Coronary artery (tissue), 2 donors: ENCODE measurements at regions not wholly inside any gene's neighbourhood (a gene's known extent, or its start where the extent isn't known, plus 50 kb on each side); places are given as distances from the start of the nearest gene placed in this dataset.
A peak's percentile ranks its signal among the peaks of the same experiment; 100 is the strongest.
"Not testable (repeated sequence)": the region's sequence is repeated elsewhere in the genome, so short reads cannot be mapped to it uniquely, and the experiment has no call there.

Source experiments
- DNase-seq: peaks from one replicate; pipeline ENCODE4 v3.0.0-alpha.2; 2017; ENCODE audit warnings: low spot score
- H3K27ac ChIP-seq, 2 donors: fragments of 200-600 bp; sonication (generic); one replicate each; pipeline ENCODE4 v1.5.1; 2016 to 2019
- H3K4me3 ChIP-seq: fragments of 200-600 bp; sonication (generic); 2 replicates; pipeline ENCODE4 v1.5.1; 2016; ENCODE audit warnings: mild to moderate bottlenecking, moderate library complexity
- TF ChIP-seq, protein P1 (sequence below): fragments of 200-600 bp; sonication (generic); IDR thresholded peaks from one replicate; pipeline ENCODE4 v1.5.1; 2019; ENCODE audit warnings: antibody characterized with exemption

DNA sequence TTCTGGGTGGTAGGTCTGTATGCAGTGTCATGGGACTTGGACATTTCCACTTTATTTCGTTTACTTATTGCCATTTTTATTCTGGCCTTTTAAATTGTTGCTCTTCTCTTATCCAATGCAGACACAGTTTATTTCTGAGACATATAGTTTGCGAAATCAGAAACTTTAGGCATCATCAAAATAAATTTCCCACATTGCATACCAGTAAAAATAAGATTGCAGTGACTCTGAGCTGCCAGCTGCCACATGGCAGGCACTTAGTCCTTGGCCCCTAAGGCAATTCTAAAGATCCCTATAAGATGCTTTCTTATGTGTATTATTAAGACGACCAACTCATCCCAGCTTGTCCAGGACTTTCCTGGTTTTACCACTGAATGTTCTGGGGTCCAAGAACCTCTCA lies 81.8 kb upstream of the ANKRD1 start:
- no peak for DNase-seq
- no peak overlapping the region for H3K4me3 ChIP-seq
- no peak overlapping the region for H3K27ac ChIP-seq
- TF ChIP-seq, protein P1, sequence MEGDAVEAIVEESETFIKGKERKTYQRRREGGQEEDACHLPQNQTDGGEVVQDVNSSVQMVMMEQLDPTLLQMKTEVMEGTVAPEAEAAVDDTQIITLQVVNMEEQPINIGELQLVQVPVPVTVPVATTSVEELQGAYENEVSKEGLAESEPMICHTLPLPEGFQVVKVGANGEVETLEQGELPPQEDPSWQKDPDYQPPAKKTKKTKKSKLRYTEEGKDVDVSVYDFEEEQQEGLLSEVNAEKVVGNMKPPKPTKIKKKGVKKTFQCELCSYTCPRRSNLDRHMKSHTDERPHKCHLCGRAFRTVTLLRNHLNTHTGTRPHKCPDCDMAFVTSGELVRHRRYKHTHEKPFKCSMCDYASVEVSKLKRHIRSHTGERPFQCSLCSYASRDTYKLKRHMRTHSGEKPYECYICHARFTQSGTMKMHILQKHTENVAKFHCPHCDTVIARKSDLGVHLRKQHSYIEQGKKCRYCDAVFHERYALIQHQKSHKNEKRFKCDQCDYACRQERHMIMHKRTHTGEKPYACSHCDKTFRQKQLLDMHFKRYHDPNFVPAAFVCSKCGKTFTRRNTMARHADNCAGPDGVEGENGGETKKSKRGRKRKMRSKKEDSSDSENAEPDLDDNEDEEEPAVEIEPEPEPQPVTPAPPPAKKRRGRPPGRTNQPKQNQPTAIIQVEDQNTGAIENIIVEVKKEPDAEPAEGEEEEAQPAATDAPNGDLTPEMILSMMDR = no peak

DNA sequence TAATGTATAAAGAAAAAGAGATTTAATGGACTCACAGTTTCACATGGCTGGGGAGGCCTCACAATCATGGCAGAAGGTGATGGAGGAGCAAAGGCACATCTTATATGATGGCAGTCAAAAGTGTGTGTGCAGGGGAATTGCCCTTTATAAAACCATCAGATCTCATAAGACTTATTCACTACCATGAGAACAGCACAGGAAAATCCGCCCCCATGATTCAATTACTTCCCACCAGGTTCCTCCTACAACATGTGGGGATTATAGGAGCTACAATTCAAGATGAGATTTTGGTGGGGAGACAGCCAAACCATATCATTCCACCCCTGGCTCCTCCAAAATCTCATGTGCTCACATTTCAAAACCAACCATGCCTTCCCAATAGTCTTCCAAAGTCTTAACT lies 82.5 kb upstream of the ANKRD1 start:
- DNase-seq, H3K27ac ChIP-seq, H3K4me3 ChIP-seq: not testable (repeated sequence)

DNA sequence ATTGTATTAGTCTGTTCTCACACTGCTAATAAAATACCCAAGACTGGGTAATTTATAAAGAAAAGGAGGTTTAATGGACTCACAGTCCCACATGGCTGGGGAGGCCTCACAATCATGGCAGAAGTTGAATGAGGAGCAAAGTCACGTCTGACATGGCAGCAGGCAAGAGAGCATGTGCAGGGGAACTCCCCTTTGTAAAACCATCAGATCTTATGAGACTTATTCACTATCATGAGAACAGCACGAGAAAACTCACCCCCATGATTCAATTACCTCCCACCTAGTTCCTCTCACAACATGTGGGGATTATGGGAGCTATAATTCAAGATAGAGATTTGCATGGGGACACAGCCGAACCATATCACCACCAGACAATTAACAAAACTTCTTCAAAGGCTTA lies 84.4 kb upstream of the ANKRD1 start:
- DNase-seq, H3K4me3 ChIP-seq: not testable (repeated sequence)
- peak overlapping the region in 1 of 2 donors; percentile 68 for H3K27ac ChIP-seq

DNA sequence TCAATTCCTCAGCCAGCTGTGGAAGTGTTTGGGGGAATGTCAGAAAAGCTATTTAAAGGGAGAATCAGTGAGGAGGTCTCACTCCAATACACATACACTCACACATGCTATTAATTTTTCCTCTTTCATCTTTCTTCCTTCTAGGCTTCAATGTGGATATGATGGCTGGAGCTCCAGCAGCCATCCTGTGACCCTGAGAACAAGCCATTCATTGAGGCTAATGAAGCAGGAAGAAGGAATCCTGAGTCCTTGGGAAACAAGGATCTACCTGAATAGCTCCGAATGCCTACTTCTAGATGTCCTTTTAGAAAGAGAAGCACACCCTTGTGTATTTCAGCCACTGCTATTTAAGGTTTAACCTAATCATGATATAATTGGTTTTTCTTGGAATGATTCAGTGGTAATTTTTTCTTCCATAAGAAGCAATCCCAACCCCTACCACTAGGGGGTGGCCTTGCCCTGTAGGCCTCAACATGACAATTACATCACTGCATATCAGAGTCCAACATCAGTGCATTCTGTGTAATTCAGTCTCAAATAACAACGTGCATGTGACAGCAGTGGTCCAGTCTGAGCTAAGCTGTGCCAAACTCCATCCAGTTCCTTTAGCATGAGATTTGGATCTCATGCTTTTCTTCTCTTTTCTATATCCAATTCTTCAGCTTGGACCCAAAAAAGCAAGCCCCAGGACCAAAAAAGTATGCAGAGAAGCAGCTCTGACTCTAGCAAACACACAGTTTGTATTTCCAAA lies 85.3 kb upstream of the ANKRD1 start:
- no peak for DNase-seq
- peak overlapping the region; percentile 66 to 68 for H3K27ac ChIP-seq
- TF ChIP-seq, protein P1 = peak; percentile 81
- no peak overlapping the region for H3K4me3 ChIP-seq

DNA sequence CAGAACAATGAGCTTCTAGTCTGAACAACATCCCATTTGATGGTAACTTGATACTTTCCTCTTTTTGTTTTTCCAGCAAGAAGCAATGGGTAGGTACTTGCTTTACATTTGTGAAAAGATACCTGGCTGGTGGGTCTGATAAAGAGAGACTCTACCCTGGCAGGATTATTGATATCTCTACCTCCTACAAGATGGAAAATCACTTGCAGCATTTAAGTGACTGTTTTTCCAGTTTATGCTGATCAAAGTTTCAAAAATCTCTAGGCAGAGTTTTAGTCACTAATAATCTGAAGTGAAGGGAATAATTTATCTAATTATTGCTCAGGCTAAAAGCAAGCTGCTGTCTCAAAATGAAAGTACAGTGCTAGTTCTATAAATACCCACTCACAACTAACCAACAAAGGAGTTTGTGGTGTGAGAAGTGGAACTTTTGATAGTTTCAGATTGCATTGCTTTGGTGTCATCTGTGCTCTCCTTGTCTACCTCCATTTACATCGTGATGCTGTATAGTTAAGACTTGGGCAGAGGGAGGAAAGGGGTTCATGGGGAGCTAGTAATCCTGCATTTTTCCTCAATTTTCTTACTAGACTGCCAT lies 86.0 kb upstream of the ANKRD1 start:
- no peak overlapping the region for H3K4me3 ChIP-seq
- DNase-seq = no peak
- peak overlapping the region; percentile 66 to 68 for H3K27ac ChIP-seq
- TF ChIP-seq, protein P1 = no peak

DNA sequence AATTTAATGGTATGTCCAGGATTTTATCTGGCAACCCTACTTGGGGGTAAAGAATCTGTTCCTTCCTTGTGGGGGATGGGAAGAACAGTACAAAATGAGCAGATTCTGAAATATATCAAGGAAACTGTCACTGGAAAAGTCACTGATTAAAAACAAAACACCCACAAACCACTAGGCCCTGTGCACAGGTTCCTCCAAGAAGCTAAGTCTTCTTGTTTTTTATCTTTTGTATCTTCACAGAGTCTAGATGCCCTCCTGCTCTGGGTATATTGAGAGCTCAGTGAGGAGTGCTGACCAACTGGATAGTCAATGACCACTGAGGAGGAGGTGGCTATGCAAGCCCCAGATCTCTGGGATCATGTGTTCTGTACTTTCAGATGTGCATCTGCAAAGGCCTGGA lies 86.8 kb upstream of the ANKRD1 start:
- H3K27ac ChIP-seq = peak overlapping the region in 1 of 2 donors; percentile 15
- no peak for DNase-seq
- no peak overlapping the region for H3K4me3 ChIP-seq
- TF ChIP-seq, protein P1 = no peak

DNA sequence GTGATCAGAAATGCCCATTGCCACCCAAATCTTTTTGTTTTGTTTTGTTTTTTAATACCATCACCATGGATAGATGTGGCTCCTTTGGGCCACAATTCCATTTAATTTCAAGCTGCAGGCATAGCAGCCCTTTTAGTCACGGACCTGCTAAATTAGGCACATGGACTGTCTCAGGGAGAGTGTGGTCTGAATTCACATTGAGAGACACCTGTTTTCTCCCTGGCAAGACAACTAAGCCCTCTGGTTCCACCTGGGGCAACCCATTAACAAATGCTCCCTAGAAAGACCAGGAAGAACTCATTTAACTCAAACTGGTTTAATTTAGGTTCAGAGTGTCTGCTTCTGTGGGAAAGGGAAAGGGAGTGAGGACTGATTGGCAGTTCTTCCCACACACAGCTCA lies 88.2 kb upstream of the ANKRD1 start:
- TF ChIP-seq, protein P1 = no peak
- Histone ChIP-seq H3K27ac (peak overlapping the region in 1 of 2 donors; percentile 2), H3K4me3 (no peak overlapping the region)
- no peak for DNase-seq

DNA sequence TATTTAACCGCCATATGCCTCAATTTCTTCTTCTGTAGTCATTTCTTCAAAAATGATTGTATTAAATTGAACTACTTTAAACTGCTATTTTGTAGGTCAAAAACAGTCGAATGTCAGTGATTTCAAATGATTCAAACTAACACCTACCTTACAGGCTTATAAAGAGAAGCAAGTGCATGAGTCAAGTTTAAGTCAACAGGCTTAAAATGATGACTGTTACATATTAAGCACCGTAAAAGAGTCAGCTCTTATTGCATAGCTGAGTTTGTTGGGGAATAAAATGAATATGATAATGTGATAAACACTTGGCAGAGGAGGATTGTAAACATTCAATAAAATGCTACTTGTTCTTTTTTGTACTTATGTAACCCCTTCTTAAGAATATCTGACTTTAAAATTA lies 90.1 kb upstream of the ANKRD1 start:
- DNase-seq = no peak
- Histone ChIP-seq H3K27ac (no peak overlapping the region), H3K4me3 (no peak overlapping the region)

More for the DNA sequence above, 90.1 kb upstream of the ANKRD1 start:
- TF ChIP-seq, protein P1 = no peak
